DND-41 (cell line): ENCODE measurements at regions not wholly inside any gene's neighbourhood (a gene's known extent, or its start where the extent isn't known, plus 50 kb on each side); places are given as distances from the start of the nearest gene placed in this dataset.

Experiments
- ATAC-seq: fragments of 200-7000 bp; cut with Tn5 transposase; 3 replicates; pipeline ENCODE4 v1.9.1; 2021; ENCODE audit warnings: low read depth; ENCODE audit not compliant: insufficient read depth
- DNase-seq: peaks from one replicate; pipeline ENCODE4 v3.0.0-alpha.2; 2020
- H2AFZ ChIP-seq: 2 replicates; pipeline ENCODE4 v1.6.0; 2012; ENCODE audit warnings: low read depth, low read length
- H3K27ac ChIP-seq: 2 replicates; pipeline ENCODE4 v1.5.1; 2012; ENCODE audit warnings: low read length, inconsistent platforms
- H3K27me3 ChIP-seq: fragments of 200-600 bp; sonication (generic); 2 replicates; pipeline ENCODE4 v1.6.0; 2012; ENCODE audit warnings: low read length, mild to moderate bottlenecking, inconsistent platforms; ENCODE audit not compliant: insufficient read depth, poor library complexity
- H3K36me3 ChIP-seq: 2 replicates; pipeline ENCODE4 v1.5.1; 2012; ENCODE audit warnings: low read length, inconsistent platforms; ENCODE audit not compliant: insufficient read depth
- H3K4me1 ChIP-seq: 2 replicates; pipeline ENCODE4 v1.5.1; 2012; ENCODE audit warnings: mild to moderate bottlenecking, low read length; ENCODE audit not compliant: insufficient read depth
- H3K4me2 ChIP-seq: 2 replicates; pipeline ENCODE4 v1.6.0; 2012; ENCODE audit warnings: mild to moderate bottlenecking, moderate library complexity, low read length, inconsistent platforms; ENCODE audit not compliant: insufficient read depth
- H3K4me3 ChIP-seq, 2 experiments: fragments of 200-600 bp in 1 of 2; shearing (Covaris generic) in 1 of 2; 2 replicates each; pipeline ENCODE4 v1.5.1; 2012 to 2016; ENCODE audit warnings: inconsistent platforms in 2 of 2, low read length in 2 of 2, mild to moderate bottlenecking in 2 of 2, low read depth in 1 of 2, moderate library complexity in 1 of 2
- H3K79me2 ChIP-seq: 2 replicates; pipeline ENCODE4 v1.6.0; 2012; ENCODE audit warnings: low read length, inconsistent platforms; ENCODE audit not compliant: insufficient read depth
- H3K9ac ChIP-seq: 2 replicates; pipeline ENCODE4 v1.6.0; 2012; ENCODE audit warnings: low read depth, mild to moderate bottlenecking, inconsistent platforms, low read length, moderate library complexity
- H3K9me3 ChIP-seq: 2 replicates; pipeline ENCODE4 v1.5.1; 2012; ENCODE audit warnings: low read length, moderate library complexity, mild to moderate bottlenecking, inconsistent platforms; ENCODE audit not compliant: insufficient read depth, severe bottlenecking
- H4K20me1 ChIP-seq: 2 replicates; pipeline ENCODE4 v1.6.0; 2012; ENCODE audit warnings: low read length; ENCODE audit not compliant: insufficient read depth
- EZH2 ChIP-seq: IDR thresholded peaks from 3 replicates; pipeline ENCODE4 v1.6.1; 2012; ENCODE audit warnings: borderline replicate concordance, low read depth, mild to moderate bottlenecking, moderate library complexity, low read length, inconsistent platforms; ENCODE audit not compliant: severe bottlenecking
- TF ChIP-seq, protein P1 (sequence below): IDR thresholded peaks from 2 replicates; pipeline ENCODE4 v1.5.1; 2012; ENCODE audit warnings: borderline replicate concordance, low read length, moderate library complexity, mild to moderate bottlenecking; ENCODE audit not compliant: poor library complexity, severe bottlenecking; ENCODE audit errors: extremely low read depth

DNA sequence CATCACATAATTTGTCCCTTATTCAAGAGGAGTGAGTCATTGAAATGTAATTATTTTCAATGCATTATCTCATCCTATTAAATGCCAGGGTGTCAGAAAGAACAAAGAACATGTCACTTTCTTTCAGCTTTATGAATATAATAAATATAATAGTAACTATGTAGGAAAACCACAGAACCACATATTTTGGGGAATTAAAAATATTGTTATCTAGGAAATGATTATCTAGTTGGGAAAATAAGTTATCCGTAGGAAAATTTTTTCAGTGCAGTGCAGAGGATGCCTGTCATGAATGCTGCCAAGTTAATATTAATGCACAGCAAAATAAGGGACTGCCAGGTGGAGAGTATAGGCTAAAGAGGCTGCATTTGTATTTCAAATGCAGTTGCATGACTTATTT, 844.8 kb downstream of the MAT2B start:
- no peak for ATAC-seq

DNA sequence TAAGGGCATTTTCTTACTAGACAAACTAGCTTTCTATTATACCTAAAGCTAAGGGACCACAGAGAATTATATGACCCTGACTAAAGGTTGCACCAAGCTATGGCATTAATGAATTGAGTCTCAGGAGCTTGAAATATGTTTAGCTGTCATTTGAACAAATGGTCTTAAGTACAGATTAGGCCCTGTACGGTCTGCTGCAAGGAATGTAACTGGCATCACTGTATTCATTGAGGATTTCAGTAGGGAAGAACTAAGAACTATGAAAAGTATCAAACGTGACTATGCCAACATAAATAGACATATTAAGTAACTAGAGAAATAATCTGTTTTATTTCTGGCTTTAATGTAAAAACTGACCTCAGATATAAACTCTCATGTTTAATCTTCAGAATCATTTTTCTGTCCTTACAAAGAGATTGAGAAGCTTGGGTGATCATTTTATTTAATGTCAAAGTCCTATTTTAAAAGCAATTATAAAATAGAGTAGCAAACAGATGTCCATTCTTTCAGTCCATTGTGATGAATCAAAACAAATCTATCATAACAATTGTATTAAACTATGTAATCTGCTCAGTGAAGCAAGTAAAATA, 845.9 kb downstream of the MAT2B start:
- Histone ChIP-seq H3K9ac (no peak overlapping the region), H3K27ac (no peak overlapping the region), H3K79me2 (no peaks in the 10 kb centered on the region), H3K4me3 (no peak overlapping the region), H3K27me3 (no peaks in the 10 kb centered on the region), H3K9me3 (no peaks in the 10 kb centered on the region), H4K20me1 (no peaks in the 10 kb centered on the region), H3K4me2 (no peak overlapping the region), H3K4me1 (no peaks in the 10 kb centered on the region), H2AFZ (no peak overlapping the region), H3K36me3 (no peaks in the 10 kb centered on the region)
- ATAC-seq, result no peak
- DNase-seq, result no peak
- no peak for TF ChIP-seq EZH2
- TF ChIP-seq, protein P1, sequence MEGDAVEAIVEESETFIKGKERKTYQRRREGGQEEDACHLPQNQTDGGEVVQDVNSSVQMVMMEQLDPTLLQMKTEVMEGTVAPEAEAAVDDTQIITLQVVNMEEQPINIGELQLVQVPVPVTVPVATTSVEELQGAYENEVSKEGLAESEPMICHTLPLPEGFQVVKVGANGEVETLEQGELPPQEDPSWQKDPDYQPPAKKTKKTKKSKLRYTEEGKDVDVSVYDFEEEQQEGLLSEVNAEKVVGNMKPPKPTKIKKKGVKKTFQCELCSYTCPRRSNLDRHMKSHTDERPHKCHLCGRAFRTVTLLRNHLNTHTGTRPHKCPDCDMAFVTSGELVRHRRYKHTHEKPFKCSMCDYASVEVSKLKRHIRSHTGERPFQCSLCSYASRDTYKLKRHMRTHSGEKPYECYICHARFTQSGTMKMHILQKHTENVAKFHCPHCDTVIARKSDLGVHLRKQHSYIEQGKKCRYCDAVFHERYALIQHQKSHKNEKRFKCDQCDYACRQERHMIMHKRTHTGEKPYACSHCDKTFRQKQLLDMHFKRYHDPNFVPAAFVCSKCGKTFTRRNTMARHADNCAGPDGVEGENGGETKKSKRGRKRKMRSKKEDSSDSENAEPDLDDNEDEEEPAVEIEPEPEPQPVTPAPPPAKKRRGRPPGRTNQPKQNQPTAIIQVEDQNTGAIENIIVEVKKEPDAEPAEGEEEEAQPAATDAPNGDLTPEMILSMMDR, result no peak

More for the DNA sequence above, 844.8 kb downstream of the MAT2B start:
- Histone ChIP-seq H3K9ac (no peak overlapping the region), H2AFZ (no peak overlapping the region), H3K79me2 (no peaks in the 10 kb centered on the region), H3K27me3 (no peaks in the 10 kb centered on the region), H3K9me3 (no peaks in the 10 kb centered on the region), H3K4me2 (no peak overlapping the region), H3K36me3 (no peaks in the 10 kb centered on the region), H4K20me1 (no peaks in the 10 kb centered on the region), H3K27ac (no peak overlapping the region), H3K4me3 (no peak overlapping the region), H3K4me1 (no peaks in the 10 kb centered on the region)
- TF ChIP-seq, protein P1, result no peak
- TF ChIP-seq EZH2, result no peak
- no peak for DNase-seq

GRCh38 chr5:164352695-164353094, 847.3 kb downstream of the MAT2B start:
- Histone ChIP-seq H3K4me1 (no peaks in the 10 kb centered on the region), H3K4me3 (no peak overlapping the region), H3K27me3 (no peaks in the 10 kb centered on the region), H3K27ac (no peak overlapping the region), H3K4me2 (no peak overlapping the region), H3K79me2 (no peaks in the 10 kb centered on the region), H3K36me3 (no peaks in the 10 kb centered on the region), H2AFZ (no peak overlapping the region), H4K20me1 (no peaks in the 10 kb centered on the region), H3K9ac (no peak overlapping the region), H3K9me3 (no peaks in the 10 kb centered on the region)
- no peak for DNase-seq
- no peak for TF ChIP-seq EZH2
- TF ChIP-seq, protein P1, result no peak
- no peak for ATAC-seq
